T-helper 1 cell (primary cell): ENCODE measurements at regions not wholly inside any gene's neighbourhood (a gene's known extent, or its start where the extent isn't known, plus 50 kb on each side); places are given as distances from the start of the nearest gene placed in this dataset.
A peak's percentile ranks its signal among the peaks of the same experiment; 100 is the strongest.
"Not testable (repeated sequence)": the region's sequence is repeated elsewhere in the genome, so short reads cannot be mapped to it uniquely, and the experiment has no call there.

Experiments used
- DNase-seq, 5 donors: peaks; one replicate each; pipeline ENCODE4 v3.0.0-alpha.2; 2012 to 2020

GRCh38 chr1:182331387-182331786, 60.2 kb downstream of the GLUL start:
- DNase-seq = no peak

- DNase-seq = no peak
Measured at GRCh38 chr1:182330303-182330702, 61.3 kb downstream of the GLUL start.

- DNase-seq = no peak
Measured at GRCh38 chr1:182329471-182329870, 62.1 kb downstream of the GLUL start.

GRCh38 chr1:182328591-182328990, 63.0 kb downstream of the GLUL start:
- DNase-seq = no peak

GRCh38 chr1:182325339-182325738, 66.3 kb downstream of the GLUL start:
- no peak for DNase-seq

GRCh38 chr1:182321532-182321931, 70.1 kb downstream of the GLUL start:
- DNase-seq = not testable (repeated sequence)

GRCh38 chr1:182317611-182318161, 73.9 kb downstream of the GLUL start:
- no peak for DNase-seq

- DNase-seq = not testable (repeated sequence)
Measured at GRCh38 chr1:182316454-182316853, 75.1 kb downstream of the GLUL start.

- no peak for DNase-seq
Measured at GRCh38 chr1:182315167-182315556, 76.4 kb downstream of the GLUL start.

- DNase-seq = no peak
Measured at GRCh38 chr1:182309631-182310351, 81.8 kb downstream of the GLUL start.

- DNase-seq = no peak
Measured at GRCh38 chr1:182308826-182309225, 82.8 kb downstream of the GLUL start.

- DNase-seq = not testable (repeated sequence)
Measured at GRCh38 chr1:182307486-182307885, 84.1 kb downstream of the GLUL start.

GRCh38 chr1:182305861-182306260, 85.7 kb downstream of the GLUL start:
- no peak for DNase-seq

GRCh38 chr1:182304627-182305026, 87.0 kb downstream of the GLUL start:
- no peak for DNase-seq

GRCh38 chr1:182304218-182304617, 87.4 kb downstream of the GLUL start:
- no peak for DNase-seq

- peak in 1 of 5 donors; percentile 10 for DNase-seq
Measured at GRCh38 chr1:182303778-182304177, 87.8 kb downstream of the GLUL start.

- DNase-seq = peak in 1 of 5 donors; percentile 74
Measured at GRCh38 chr1:182301467-182302198, 90.0 kb downstream of the GLUL start.

GRCh38 chr1:182301026-182301436, 90.6 kb downstream of the GLUL start:
- DNase-seq = peak in 1 of 5 donors; percentile 83

GRCh38 chr1:182299728-182300616, 91.6 kb downstream of the GLUL start:
- DNase-seq = peak in 1 of 5 donors; percentile 76

GRCh38 chr1:182299054-182299727, 92.4 kb downstream of the GLUL start:
- not testable (repeated sequence) for DNase-seq

- no peak for DNase-seq
Measured at GRCh38 chr1:182297335-182297734, 94.3 kb downstream of the GLUL start.

- DNase-seq = no peak
Measured at GRCh38 chr1:182295697-182296096, 95.9 kb downstream of the GLUL start.
